NCI-H2196 (cell line): ENCODE measurements at regions not wholly inside any gene's neighbourhood (a gene's known extent, or its start where the extent isn't known, plus 50 kb on each side); places are given as distances from the start of the nearest gene placed in this dataset.
"Not testable (repeated sequence)": the region's sequence is repeated elsewhere in the genome, so short reads cannot be mapped to it uniquely, and the experiment has no call there.

Experiments
- DNase-seq: peaks from one replicate; lab custom pipeline; 2025; ENCODE audit not compliant: unreplicated experiment; lab: John Stamatoyannopoulos, UW

GRCh38 chr2:195364015-195364965, 292.7 kb upstream of the SLC39A10 start:
- no peak for DNase-seq

GRCh38 chr2:195363496-195363895, 293.5 kb upstream of the SLC39A10 start:
- no peak for DNase-seq

DNA sequence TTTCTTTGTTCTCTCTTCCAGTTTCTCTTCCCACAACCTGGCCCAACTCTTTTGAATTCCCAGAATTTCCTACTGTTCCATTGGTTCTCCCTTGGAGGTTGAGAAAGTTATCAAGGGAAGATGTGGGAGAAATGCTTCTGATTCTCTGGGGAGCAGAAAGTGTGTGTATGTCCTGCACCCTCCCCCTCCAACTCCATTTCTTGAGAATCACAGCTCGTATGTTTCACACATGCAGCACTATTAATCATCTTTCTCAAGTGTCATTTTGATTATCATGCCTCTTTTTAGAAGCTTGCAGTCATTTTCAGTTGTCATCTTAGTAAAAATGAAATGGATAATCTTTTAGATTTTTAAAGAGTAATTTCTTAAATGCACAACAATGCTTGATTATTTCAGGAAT, 296.8 kb upstream of the SLC39A10 start:
- no peak for DNase-seq

DNA sequence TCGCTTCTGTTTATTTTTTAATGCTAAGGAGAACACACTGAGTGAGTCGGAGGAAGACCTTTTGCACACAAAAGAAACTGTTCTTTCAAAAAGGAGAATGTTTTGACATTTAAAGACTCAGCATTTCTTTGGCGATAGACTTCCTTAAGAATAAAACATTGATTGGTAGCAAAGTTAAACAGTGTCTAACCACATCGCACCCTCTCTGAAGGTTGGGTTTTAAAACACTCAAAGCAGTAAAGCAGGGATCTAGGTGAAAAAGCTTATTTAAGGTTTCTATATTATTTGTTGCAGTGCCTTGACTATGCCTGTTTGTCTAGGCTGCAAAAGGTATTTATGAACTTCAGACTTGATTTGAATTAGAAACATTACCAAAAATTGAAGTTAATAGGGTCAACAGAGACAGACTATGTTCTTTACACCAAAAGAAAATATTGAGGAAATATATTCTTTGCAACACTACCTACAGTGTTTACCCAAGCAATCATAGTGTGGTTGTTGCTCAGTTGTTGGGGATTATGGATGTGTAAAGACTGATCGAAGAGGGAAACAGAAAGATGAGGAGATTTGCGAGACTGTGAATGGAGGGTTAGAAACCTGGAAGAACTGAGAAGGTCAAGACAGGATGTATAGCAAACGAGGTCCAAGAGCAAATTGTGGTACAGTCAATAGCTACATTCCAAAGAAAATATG, 297.8 kb upstream of the SLC39A10 start:
- DNase-seq, result no peak

DNA sequence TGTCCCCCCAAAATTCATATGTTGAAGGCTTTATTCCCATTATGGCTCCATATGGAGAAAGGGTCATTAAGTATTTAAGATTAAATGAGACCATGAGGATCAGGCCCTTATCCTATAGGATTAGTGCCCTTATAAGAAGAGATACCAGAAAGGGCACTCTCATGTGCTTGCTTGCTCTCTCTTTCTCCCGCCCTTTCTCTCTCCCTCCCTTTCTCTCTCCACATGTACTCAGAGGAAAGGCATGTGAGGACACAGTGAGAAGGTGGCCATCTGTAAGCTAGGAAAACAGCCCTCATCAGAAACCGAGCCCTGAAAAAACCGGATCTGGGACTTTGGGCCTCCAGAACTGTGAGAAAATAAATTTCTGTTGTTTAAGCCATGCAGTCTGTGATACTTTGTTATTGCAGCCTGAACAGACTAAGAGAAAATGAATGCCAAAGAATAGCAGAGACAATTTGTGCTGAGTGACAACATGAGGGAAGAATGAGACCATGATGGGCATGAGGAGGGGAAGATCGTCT, 300.0 kb upstream of the SLC39A10 start:
- DNase-seq, result no peak

DNA sequence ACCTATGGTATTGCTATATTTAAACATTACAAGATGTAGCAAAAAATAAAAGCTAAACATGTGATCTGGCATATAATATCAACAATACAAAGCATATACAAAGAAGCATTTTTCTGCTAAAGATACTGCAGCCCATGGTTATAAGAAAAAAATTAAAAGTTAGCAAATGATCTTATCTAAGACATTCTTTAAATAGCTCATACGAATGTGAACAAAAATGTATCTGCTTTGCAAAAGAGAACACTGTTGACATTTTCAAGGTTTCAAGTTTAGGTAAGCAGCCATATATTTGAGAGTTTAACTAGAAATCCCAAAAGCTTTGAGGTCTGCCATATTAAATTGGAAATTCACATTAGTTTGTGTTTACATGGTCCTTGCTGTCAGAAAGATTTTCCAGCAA, 301.0 kb upstream of the SLC39A10 start:
- no peak for DNase-seq

DNA sequence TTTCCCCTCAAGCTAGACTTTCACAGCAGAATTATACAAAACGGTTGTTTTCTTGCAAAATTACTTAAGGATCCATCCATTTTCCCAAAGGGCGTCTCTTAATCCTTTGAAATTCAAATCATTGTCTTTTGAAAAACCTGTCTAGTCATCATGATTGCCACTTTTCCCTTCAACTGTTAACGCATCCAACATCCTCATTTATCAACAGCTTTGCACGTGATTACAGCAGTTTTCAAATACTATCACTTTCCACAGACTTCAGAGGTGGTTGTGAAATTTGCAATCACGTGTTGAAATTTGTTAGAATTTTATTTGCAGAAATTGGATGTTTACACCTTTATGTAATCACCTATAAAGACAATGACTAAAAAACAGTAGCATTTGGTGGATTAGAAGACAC, 304.4 kb upstream of the SLC39A10 start:
- no peak for DNase-seq

- no peak for DNase-seq
Measured at GRCh38 chr2:195343942-195344530, 313.0 kb upstream of the SLC39A10 start.

- DNase-seq, result no peak
Measured at GRCh38 chr2:195343540-195343939, 313.5 kb upstream of the SLC39A10 start.

DNA sequence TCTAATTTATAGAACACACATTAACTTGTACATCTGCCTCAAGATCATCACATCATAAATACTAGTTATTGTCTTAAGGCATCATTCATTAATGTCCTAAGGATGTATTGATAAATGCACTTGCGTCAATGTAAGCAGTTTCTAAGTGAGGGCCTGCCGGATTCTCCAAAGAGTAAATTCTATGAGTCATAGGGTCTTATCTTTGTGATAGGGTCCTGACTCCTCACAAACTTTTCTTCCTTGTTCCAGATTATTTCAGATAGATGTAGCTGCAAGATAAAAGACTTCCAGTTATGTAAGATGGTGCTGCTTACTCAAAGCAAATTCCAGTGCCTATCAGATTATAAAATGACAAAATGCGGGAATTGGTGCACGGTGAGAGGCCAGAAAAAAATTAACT, 315.0 kb upstream of the SLC39A10 start:
- DNase-seq, result no peak

DNA sequence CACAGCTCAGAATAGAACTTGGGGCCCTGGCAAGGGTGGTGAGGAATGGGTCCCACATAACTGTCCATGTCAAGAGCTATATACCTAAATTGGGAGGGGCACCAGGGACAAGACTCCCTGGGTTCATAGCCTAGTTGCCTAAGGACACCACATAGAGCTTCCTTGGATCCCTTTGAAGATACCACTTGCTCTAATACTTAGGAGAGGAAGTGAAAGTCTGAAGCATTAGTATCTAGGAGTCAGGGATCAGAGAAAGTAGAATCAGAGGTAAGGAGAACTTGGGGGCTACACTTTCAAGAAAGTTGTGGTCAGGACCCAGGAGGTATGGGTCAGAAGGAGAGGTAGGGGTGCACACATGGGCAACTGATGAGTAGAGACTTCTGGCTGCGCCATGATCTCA, 318.2 kb upstream of the SLC39A10 start:
- no peak for DNase-seq

- no peak for DNase-seq
Measured at GRCh38 chr2:195337597-195337996, 319.4 kb upstream of the SLC39A10 start.

- DNase-seq, result no peak
Measured at GRCh38 chr2:195333869-195334268, 323.2 kb upstream of the SLC39A10 start.

- DNase-seq, result no peak
Measured at GRCh38 chr2:195331966-195332365, 325.1 kb upstream of the SLC39A10 start.

GRCh38 chr2:195331129-195331528, 325.9 kb upstream of the SLC39A10 start:
- DNase-seq, result no peak

GRCh38 chr2:195330513-195330956, 326.5 kb upstream of the SLC39A10 start:
- no peak for DNase-seq

GRCh38 chr2:195329784-195330183, 327.2 kb upstream of the SLC39A10 start:
- DNase-seq, result not testable (repeated sequence)

DNA sequence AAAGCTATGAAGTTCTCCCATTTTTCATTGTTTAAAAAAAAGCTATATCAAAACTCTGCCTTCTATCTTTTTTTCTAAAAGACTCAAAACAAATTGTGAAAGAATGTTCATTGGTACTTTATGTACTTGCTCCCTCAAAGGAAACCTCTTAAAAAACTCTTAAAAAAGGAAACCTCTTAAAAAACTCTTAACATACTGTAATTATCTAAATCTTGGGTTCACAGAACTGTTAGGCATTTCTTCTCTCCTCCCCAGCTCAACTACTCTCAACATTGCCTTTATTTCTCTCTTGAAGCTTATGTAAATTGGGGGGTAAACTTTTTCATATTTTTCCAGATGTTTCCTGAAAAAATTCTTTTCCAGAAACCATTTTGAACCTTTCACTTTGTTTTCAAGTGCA, 330.5 kb upstream of the SLC39A10 start:
- DNase-seq, result no peak

DNA sequence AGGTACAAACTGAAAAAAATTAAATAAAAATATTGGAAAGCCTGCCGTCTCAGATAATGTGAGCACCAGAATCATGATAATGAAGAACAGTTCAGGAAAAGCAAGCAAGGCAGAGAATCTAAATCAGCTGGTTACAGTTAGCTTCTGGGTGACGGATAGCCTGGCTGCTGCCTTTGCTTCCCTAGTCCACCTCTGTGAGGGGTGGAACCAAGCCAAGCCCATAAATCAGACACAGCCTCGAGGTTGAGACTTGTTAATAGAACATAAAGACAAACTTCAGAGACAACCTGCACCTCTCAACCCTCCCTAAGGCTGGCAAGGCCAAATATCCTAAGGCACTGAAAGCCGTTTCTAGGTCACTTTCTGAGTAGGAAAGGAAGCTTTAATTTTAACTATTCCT, 334.7 kb upstream of the SLC39A10 start:
- DNase-seq, result no peak

DNA sequence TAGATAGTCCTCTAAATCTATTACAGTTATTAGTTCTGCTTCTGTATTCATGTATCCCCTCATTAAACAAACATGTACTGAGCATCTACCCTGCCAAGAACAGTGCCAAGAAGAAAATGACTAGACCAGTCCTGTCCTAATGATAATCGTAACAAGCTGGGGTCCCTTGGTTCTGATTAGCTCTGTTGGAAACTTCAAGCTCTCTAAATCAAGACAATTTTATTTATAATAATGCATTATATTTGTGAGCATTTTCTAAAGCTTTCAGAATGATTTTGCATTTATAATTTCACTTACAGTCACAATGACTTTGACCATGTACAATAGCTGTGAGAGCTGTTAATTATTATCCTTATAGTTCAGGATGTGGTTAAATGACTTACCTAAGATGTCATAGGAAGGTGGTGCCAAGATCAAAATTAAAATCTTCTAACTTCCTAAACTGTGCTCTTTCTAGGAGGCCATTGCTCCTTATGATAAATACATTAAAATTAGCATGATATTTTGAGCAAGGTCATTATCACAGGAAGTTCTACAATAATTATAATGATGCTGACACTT, 336.5 kb upstream of the SLC39A10 start:
- DNase-seq, result no peak
